CD8-positive, alpha-beta memory T cell (primary cell): ENCODE measurements at regions not wholly inside any gene's neighbourhood (a gene's known extent, or its start where the extent isn't known, plus 50 kb on each side); places are given as distances from the start of the nearest gene placed in this dataset.
"Not testable (repeated sequence)": the region's sequence is repeated elsewhere in the genome, so short reads cannot be mapped to it uniquely, and the experiment has no call there.

Experiments used
- CTCF ChIA-PET: fragments of 350-600 bp; sonication (Branson Sonifier 250); formaldehyde crosslinking; loops from one replicate; lab custom pipeline; 2021; ENCODE audit warnings: antibody characterized with exemption; lab: Charles Lee
- POLR2A ChIA-PET: fragments of 350-600 bp; sonication (Branson Sonifier 250); formaldehyde crosslinking; loops from one replicate; lab custom pipeline; 2021; ENCODE audit warnings: antibody characterized with exemption; lab: Charles Lee
- DNase-seq, 5 donors: peaks; one replicate each; pipeline versions ENCODE4 v3.0.0 to v3.0.0-alpha.2; 2020 to 2022; ENCODE audit warnings: mixed read lengths in 1 of 5
- H3K27ac ChIP-seq: one replicate; pipeline ENCODE4 v1.7.0; 2013; ENCODE audit warnings: low read depth, mild to moderate bottlenecking, low read length, moderate library complexity
- H3K27me3 ChIP-seq: 2 replicates; pipeline ENCODE4 v1.7.0; 2013; ENCODE audit warnings: low read length, mild to moderate bottlenecking; ENCODE audit not compliant: insufficient read depth, poor library complexity, severe bottlenecking
- H3K36me3 ChIP-seq: 2 replicates; pipeline ENCODE4 v1.7.0; 2013; ENCODE audit warnings: mild to moderate bottlenecking, low read length, moderate library complexity; ENCODE audit not compliant: insufficient read depth
- H3K4me1 ChIP-seq: 2 replicates; pipeline ENCODE4 v1.7.0; 2013; ENCODE audit warnings: mild to moderate bottlenecking, low read length, moderate library complexity; ENCODE audit not compliant: insufficient read depth
- H3K4me3 ChIP-seq: 2 replicates; pipeline ENCODE4 v1.7.0; 2013; ENCODE audit warnings: mild to moderate bottlenecking, low read length
- H3K9me3 ChIP-seq: 2 replicates; pipeline ENCODE4 v1.7.0; 2013; ENCODE audit warnings: mild to moderate bottlenecking, low read length
- H3K27ac Mint-ChIP-seq, 8 donors: one replicate each; pipeline ENCODE4 v1.8.0; 2020 to 2021; ENCODE audit warnings: mixed read lengths in 8 of 8, mild to moderate bottlenecking in 6 of 8, inconsistent platforms in 3 of 8, moderate library complexity in 3 of 8
- H3K27me3 Mint-ChIP-seq, 2 donors: one replicate each; pipeline ENCODE4 v1.8.0; 2020 to 2021; ENCODE audit warnings: mixed read lengths in 2 of 2, mild to moderate bottlenecking in 1 of 2, moderate library complexity in 1 of 2
- H3K36me3 Mint-ChIP-seq, 3 donors: one replicate each; pipeline ENCODE4 v1.8.0; 2020 to 2021; ENCODE audit warnings: mixed read lengths in 3 of 3, inconsistent platforms in 1 of 3, mild to moderate bottlenecking in 1 of 3
- H3K4me1 Mint-ChIP-seq, 3 donors: one replicate each; pipeline ENCODE4 v1.8.0; 2020 to 2021; ENCODE audit warnings: mixed read lengths in 3 of 3, inconsistent platforms in 1 of 3, mild to moderate bottlenecking in 1 of 3
- H3K4me3 Mint-ChIP-seq, 7 donors: one replicate each; pipeline ENCODE4 v1.8.0; 2020 to 2021; ENCODE audit warnings: mixed read lengths in 7 of 7, mild to moderate bottlenecking in 6 of 7, moderate library complexity in 4 of 7, inconsistent platforms in 2 of 7
- H3K9me3 Mint-ChIP-seq, 5 donors: one replicate each; pipeline ENCODE4 v1.8.0; 2020 to 2022; ENCODE audit warnings: mixed read lengths in 5 of 5, mild to moderate bottlenecking in 3 of 5, moderate library complexity in 2 of 5, inconsistent platforms in 1 of 5

- Histone ChIP-seq H3K9me3 (no peaks in the 10 kb centered on the region), H3K27ac (no peak overlapping the region), H3K4me3 (no peak overlapping the region), H3K36me3 (no peaks in the 10 kb centered on the region), H3K27me3 (no peaks in the 10 kb centered on the region), H3K4me1 (no peaks in the 10 kb centered on the region)
- Mint-ChIP-seq H3K4me1 (no peaks in the 10 kb centered on the region), H3K27ac (no peak overlapping the region), H3K4me3 (no peak overlapping the region), H3K36me3 (no peaks in the 10 kb centered on the region), H3K9me3 (no peaks in the 10 kb centered on the region), H3K27me3 (peaks cover 4% of the 10 kb centered on the region in 2 donors)
- DNase-seq: no peak
- CTCF ChIA-PET: no interaction called here
- POLR2A ChIA-PET: no interaction called here
These were observed 82.5 kb upstream of the PLEKHG1 start for GRCh38 chr6:150517175-150517574.

- CTCF ChIA-PET: no interaction called here
- no peak for DNase-seq
These were observed 78.2 kb upstream of the PLEKHG1 start for GRCh38 chr6:150521482-150521881.

GRCh38 chr6:150523216-150523615 lies 76.5 kb upstream of the PLEKHG1 start:
- H3K36me3 ChIP-seq, H3K27ac ChIP-seq, POLR2A ChIA-PET, H3K4me1 ChIP-seq, DNase-seq, H3K27me3 Mint-ChIP-seq, H3K36me3 Mint-ChIP-seq, H3K4me1 Mint-ChIP-seq, H3K9me3 Mint-ChIP-seq, H3K4me3 ChIP-seq, H3K27me3 ChIP-seq, H3K4me3 Mint-ChIP-seq, CTCF ChIA-PET, H3K27ac Mint-ChIP-seq, H3K9me3 ChIP-seq: not testable (repeated sequence)

More at GRCh38 chr6:150521482-150521881, 78.2 kb upstream of the PLEKHG1 start:
- Histone ChIP-seq H3K27me3 (no peaks in the 10 kb centered on the region), H3K9me3 (no peaks in the 10 kb centered on the region), H3K4me3 (no peak overlapping the region), H3K36me3 (no peaks in the 10 kb centered on the region), H3K4me1 (no peaks in the 10 kb centered on the region), H3K27ac (no peak overlapping the region)
- POLR2A ChIA-PET: no interaction called here
- peaks cover 3 to 6% of the 10 kb centered on the region in 2 donors for H3K27me3 Mint-ChIP-seq
- no peaks in the 10 kb centered on the region for H3K4me1 Mint-ChIP-seq
- H3K36me3 Mint-ChIP-seq: no peaks in the 10 kb centered on the region
- H3K27ac Mint-ChIP-seq: no peak overlapping the region
- no peaks in the 10 kb centered on the region for H3K9me3 Mint-ChIP-seq
- no peak overlapping the region for H3K4me3 Mint-ChIP-seq

GRCh38 chr6:150525300-150525699 lies 74.4 kb upstream of the PLEKHG1 start:
- Histone ChIP-seq H3K36me3 (no peaks in the 10 kb centered on the region), H3K27ac (no peak overlapping the region), H3K4me3 (no peak overlapping the region), H3K9me3 (no peaks in the 10 kb centered on the region), H3K4me1 (no peaks in the 10 kb centered on the region), H3K27me3 (no peaks in the 10 kb centered on the region)
- no peaks in the 10 kb centered on the region for H3K9me3 Mint-ChIP-seq
- H3K27me3 Mint-ChIP-seq: peaks cover 2 to 12% of the 10 kb centered on the region in 2 donors
- no peak for DNase-seq
- no peak overlapping the region for H3K27ac Mint-ChIP-seq
- CTCF ChIA-PET: no interaction called here
- H3K36me3 Mint-ChIP-seq: no peaks in the 10 kb centered on the region
- H3K4me3 Mint-ChIP-seq: no peak overlapping the region
- POLR2A ChIA-PET: no interaction called here
- H3K4me1 Mint-ChIP-seq: no peaks in the 10 kb centered on the region

GRCh38 chr6:150527100-150527499 lies 72.6 kb upstream of the PLEKHG1 start:
- ChIA-PET CTCF (no interaction called here), POLR2A (no interaction called here)
- Histone ChIP-seq H3K27ac (no peak overlapping the region), H3K9me3 (no peaks in the 10 kb centered on the region), H3K4me3 (no peak overlapping the region), H3K4me1 (no peaks in the 10 kb centered on the region), H3K36me3 (no peaks in the 10 kb centered on the region), H3K27me3 (no peaks in the 10 kb centered on the region)
- Mint-ChIP-seq H3K4me3 (no peak overlapping the region), H3K4me1 (no peaks in the 10 kb centered on the region), H3K27me3 (peaks cover 2 to 12% of the 10 kb centered on the region in 2 donors), H3K27ac (no peak overlapping the region), H3K36me3 (no peaks in the 10 kb centered on the region), H3K9me3 (no peaks in the 10 kb centered on the region)
- no peak for DNase-seq

GRCh38 chr6:150528648-150529285 lies 70.9 kb upstream of the PLEKHG1 start:
- Mint-ChIP-seq H3K9me3 (no peaks in the 10 kb centered on the region), H3K27me3 (peaks cover 2 to 12% of the 10 kb centered on the region in 2 donors), H3K4me3 (no peak overlapping the region), H3K27ac (peak overlapping the region in 1 of 8 donors; percentile 56), H3K36me3 (no peaks in the 10 kb centered on the region), H3K4me1 (no peaks in the 10 kb centered on the region)
- H3K27ac ChIP-seq: no peak overlapping the region
- no peak overlapping the region for H3K4me3 ChIP-seq
- no peaks in the 10 kb centered on the region for H3K9me3 ChIP-seq
- no peak for DNase-seq
- ChIA-PET CTCF (no interaction called here), POLR2A (no interaction called here)
- H3K36me3 ChIP-seq: no peaks in the 10 kb centered on the region
- no peaks in the 10 kb centered on the region for H3K27me3 ChIP-seq
- H3K4me1 ChIP-seq: no peaks in the 10 kb centered on the region

GRCh38 chr6:150529646-150530045 lies 70.0 kb upstream of the PLEKHG1 start:
- H3K27ac Mint-ChIP-seq: no peak overlapping the region
- H3K4me3 ChIP-seq: no peak overlapping the region
- CTCF ChIA-PET: interaction anchor here (0.7 kb wide), 1 partner anchor 21 kb away, joined by 3 read pairs; no protein-coding TSS in a partner anchor

GRCh38 chr6:150531957-150532356 lies 67.7 kb upstream of the PLEKHG1 start:
- H3K4me3 ChIP-seq: no peak overlapping the region
- POLR2A ChIA-PET: no interaction called here
- Mint-ChIP-seq H3K27ac (no peak overlapping the region), H3K9me3 (no peaks in the 10 kb centered on the region), H3K4me1 (no peaks in the 10 kb centered on the region), H3K4me3 (no peak overlapping the region), H3K36me3 (no peaks in the 10 kb centered on the region), H3K27me3 (peaks cover 1 to 17% of the 10 kb centered on the region in 2 donors)
- no peaks in the 10 kb centered on the region for H3K27me3 ChIP-seq
- H3K4me1 ChIP-seq: no peaks in the 10 kb centered on the region
- no peak overlapping the region for H3K27ac ChIP-seq
- no peaks in the 10 kb centered on the region for H3K9me3 ChIP-seq
- H3K36me3 ChIP-seq: no peaks in the 10 kb centered on the region
- no peak for DNase-seq
- CTCF ChIA-PET: no interaction called here

More at GRCh38 chr6:150529646-150530045, 70.0 kb upstream of the PLEKHG1 start:
- DNase-seq: no peak
- H3K9me3 ChIP-seq: no peaks in the 10 kb centered on the region
- no peaks in the 10 kb centered on the region for H3K4me1 ChIP-seq
- H3K27me3 Mint-ChIP-seq: peaks cover 2 to 18% of the 10 kb centered on the region in 2 donors
- no peak overlapping the region for H3K27ac ChIP-seq
- H3K9me3 Mint-ChIP-seq: no peaks in the 10 kb centered on the region
- H3K4me1 Mint-ChIP-seq: no peaks in the 10 kb centered on the region
- H3K36me3 ChIP-seq: no peaks in the 10 kb centered on the region
- POLR2A ChIA-PET: no interaction called here
- H3K36me3 Mint-ChIP-seq: no peaks in the 10 kb centered on the region
- no peaks in the 10 kb centered on the region for H3K27me3 ChIP-seq
- H3K4me3 Mint-ChIP-seq: no peak overlapping the region
